K562 (cell line): ENCODE measurements at regions not wholly inside any gene's neighbourhood (a gene's known extent, or its start where the extent isn't known, plus 50 kb on each side); places are given as distances from the start of the nearest gene placed in this dataset.

ENCODE experiments used
- ATAC-seq: fragments of 200-7000 bp; cut with Tn5 transposase; 3 replicates; pipeline ENCODE4 v1.9.1; 2020; ENCODE audit warnings: moderate library complexity
- BruUV-seq: library from RNA; stranded (reverse); fragments of 400-500 nt; replicated peaks from 2 replicates; lab custom pipeline; 2021; lab: Mats Ljungman, UMichigan
- CTCF ChIA-PET: fragments of 300-600 bp; formaldehyde crosslinking; extraction: SDS; loops from one replicate; lab custom pipeline; 2021; ENCODE audit warnings: low intra/inter-chr PET ratio; lab: Yijun Ruan, JAX
- POLR2A ChIA-PET: fragments of 300-600, 350-650 bp; sonication (Branson Sonifier 250); formaldehyde crosslinking; extraction: SDS; loops from one replicate; lab custom pipeline; 2021; ENCODE audit warnings: antibody characterized with exemption, inconsistent platforms; lab: Yijun Ruan, JAX
- DNase-seq, 4 experiments: peaks; one replicate each; pipeline versions ENCODE4 v3.0.0 to v3.0.0-alpha.2; 2011 to 2018; ENCODE audit warnings: low spot score in 3 of 4, mixed read lengths in 3 of 4; ENCODE audit errors: extremely low read depth in 1 of 4
- FAIRE-seq: peaks from 2 replicates; lab custom pipeline; 2011; peaks lifted over from hg19 to GRCh38; lab: Jason Lieb, UNC
- H2AFZ ChIP-seq: 2 replicates; pipeline ENCODE4 v1.6.0; 2011; ENCODE audit warnings: low read depth, low read length, control low read depth, inconsistent platforms
- H3K27ac ChIP-seq: fragments of 200-600 bp; 3 replicates; pipeline ENCODE4 v1.8.0; 2011; ENCODE audit warnings: low read depth, mild to moderate bottlenecking, control low read depth, inconsistent platforms, low read length, moderate library complexity, mixed read lengths; ENCODE audit errors: extremely low read depth
- H3K27me3 ChIP-seq, 2 experiments: fragments of 300-600 bp in 1 of 2; 2 replicates in 1 of 2; 3 replicates in 1 of 2; pipeline versions ENCODE4 v1.6.0 to v1.8.0; 2011; ENCODE audit warnings: inconsistent platforms in 2 of 2, low read length in 2 of 2, mild to moderate bottlenecking in 1 of 2, mixed read lengths in 1 of 2, moderate library complexity in 1 of 2; ENCODE audit not compliant: control insufficient read depth in 2 of 2, insufficient read depth in 2 of 2
- H3K36me3 ChIP-seq: fragments of 300-600 bp; 3 replicates; pipeline ENCODE4 v1.8.0; 2011; ENCODE audit warnings: mild to moderate bottlenecking, low read length, inconsistent platforms; ENCODE audit not compliant: control insufficient read depth, insufficient read depth
- H3K4me1 ChIP-seq, 2 experiments: fragments of 200-600 bp in 1 of 2; replicated peaks in 1 of 2; 2 replicates in 1 of 2; 3 replicates in 1 of 2; pipeline versions ENCODE4 v1.5.1 to v1.8.0; 2011; ENCODE audit warnings: inconsistent platforms in 2 of 2, low read length in 2 of 2, mild to moderate bottlenecking in 1 of 2, mixed read lengths in 1 of 2, moderate library complexity in 1 of 2; ENCODE audit not compliant: control insufficient read depth in 2 of 2, insufficient read depth in 2 of 2
- H3K4me2 ChIP-seq: 2 replicates; pipeline ENCODE4 v1.6.1; 2011; ENCODE audit warnings: low read length, control low read depth, inconsistent platforms, mixed read lengths; ENCODE audit not compliant: insufficient read depth
- H3K4me3 ChIP-seq: fragments of 200-600 bp; sonication (generic), shearing (Covaris generic); 2 replicates; pipeline ENCODE4 v1.5.1; 2016; ENCODE audit warnings: control low read depth, inconsistent platforms
- H3K79me2 ChIP-seq: fragments of 200-600 bp; 3 replicates; pipeline ENCODE4 v1.8.0; 2011; ENCODE audit warnings: low read length, inconsistent platforms; ENCODE audit not compliant: control insufficient read depth, insufficient read depth
- H3K9ac ChIP-seq, 2 experiments: 2 replicates each; pipeline versions ENCODE4 v1.6.0 to v1.6.1; 2011; ENCODE audit warnings: low read depth in 2 of 2, low read length in 2 of 2, control low read depth in 1 of 2, inconsistent platforms in 1 of 2, mild to moderate bottlenecking in 1 of 2, mixed read lengths in 1 of 2; ENCODE audit not compliant: insufficient read depth in 1 of 2
- H3K9me1 ChIP-seq: one replicate; pipeline ENCODE4 v1.6.0; 2011; ENCODE audit warnings: inconsistent platforms, mild to moderate bottlenecking, low read length, moderate library complexity; ENCODE audit not compliant: control insufficient read depth, insufficient read depth
- H3K9me3 ChIP-seq: replicated peaks from 2 replicates; pipeline ENCODE4 v1.5.1; 2011; ENCODE audit warnings: low read depth, low read length, inconsistent platforms; ENCODE audit not compliant: control insufficient read depth, insufficient read depth
- H4K20me1 ChIP-seq: replicated peaks from 2 replicates; pipeline ENCODE4 v1.6.1; 2011; ENCODE audit warnings: low read length, inconsistent platforms, mixed read lengths; ENCODE audit not compliant: control insufficient read depth, insufficient read depth
- ATF7 ChIP-seq: fragments of 450-650 bp; IDR thresholded peaks from 2 replicates; pipeline ENCODE4 v1.7.1; 2014; ENCODE audit warnings: mild to moderate bottlenecking, moderate library complexity
- CBX3 ChIP-seq, 2 experiments: IDR thresholded peaks; 1 replicate in 1 of 2; 2 replicates in 1 of 2; pipeline ENCODE4 v1.6.1; 2012; ENCODE audit warnings: inconsistent platforms in 2 of 2, low read length in 2 of 2, borderline replicate concordance in 1 of 2, control low read depth in 1 of 2
- CBX5 ChIP-seq: IDR thresholded peaks from 2 replicates; pipeline ENCODE4 v1.6.1; 2014; ENCODE audit warnings: low read depth, borderline replicate concordance
- COPS2 ChIP-seq: fragments of 450-650 bp; conservative IDR thresholded peaks from 2 replicates; pipeline ENCODE4 v1.6.1; 2016; ENCODE audit warnings: mild to moderate bottlenecking, moderate library complexity
- IFI16 ChIP-seq: fragments of 250-450 bp; sonication (Bioruptor Pico); IDR thresholded peaks from 2 replicates; pipeline ENCODE4 v2.1.2; 2022; ENCODE audit warnings: mild to moderate bottlenecking, inconsistent platforms
- LCOR ChIP-seq: sonication (generic); formaldehyde crosslinking; IDR thresholded peaks from 2 replicates; pipeline ENCODE4 v1.8.0; 2022; ENCODE audit warnings: mild to moderate bottlenecking, missing genetic modification reagents
- NR1H2 ChIP-seq: sonication (generic); formaldehyde crosslinking; IDR thresholded peaks from 2 replicates; pipeline ENCODE4 v1.4.0; 2020; ENCODE audit warnings: mild to moderate bottlenecking, missing genetic modification reagents
- POLR2B ChIP-seq: fragments of 450-650 bp; IDR thresholded peaks from 2 replicates; pipeline ENCODE4 v1.6.1; 2018; ENCODE audit warnings: low read depth; ENCODE audit not compliant: partially characterized antibody
- U2AF2 ChIP-seq: fragments of 200-400 bp; formaldehyde crosslinking; optimal IDR thresholded peaks from 2 replicates; pipeline ENCODE3; 2017; ENCODE audit warnings: low read depth, mild to moderate bottlenecking, low read length
- ZC3H11A ChIP-seq: IDR thresholded peaks from 2 replicates; pipeline ENCODE4 v1.6.1; 2012; ENCODE audit warnings: low read depth, low read length, improper control_type of control experiment
- ZEB2 ChIP-seq: fragments of 450-650 bp; IDR thresholded peaks from 2 replicates; pipeline ENCODE4 v1.6.1; 2016
- ZNF165 ChIP-seq: fragments of 250-450 bp; sonication (Bioruptor Pico); IDR thresholded peaks from 2 replicates; pipeline ENCODE4 v1.4.0; 2020; ENCODE audit warnings: borderline replicate concordance
- ZNF197 ChIP-seq: fragments of 200-800 bp; sonication (Bioruptor generic); IDR thresholded peaks from 2 replicates; pipeline ENCODE4 v1.6.1; 2016; ENCODE audit warnings: low read depth, missing genetic modification characterization, missing compliant biosample characterization
- ZNF436 ChIP-seq: fragments of 250-450, 450-650 bp; sonication (Bioruptor Pico); formaldehyde crosslinking; IDR thresholded peaks from 2 replicates; pipeline ENCODE4 v1.7.0; 2020; ENCODE audit warnings: mild to moderate bottlenecking
- ZNF551 ChIP-seq: fragments of 250-450 bp; sonication (Bioruptor Pico); IDR thresholded peaks from 2 replicates; pipeline ENCODE4 v1.5.0; 2021; ENCODE audit warnings: mild to moderate bottlenecking, moderate library complexity
- ZNF584 ChIP-seq: fragments of 200-800 bp; sonication (Bioruptor generic); IDR thresholded peaks from 2 replicates; pipeline ENCODE4 v1.6.1; 2016; ENCODE audit warnings: low read depth, mild to moderate bottlenecking, missing genetic modification characterization, missing compliant biosample characterization
- ZNF830 ChIP-seq: fragments of 250-450 bp; sonication (Bioruptor Pico); IDR thresholded peaks from 2 replicates; pipeline ENCODE4 v1.5.0; 2021; ENCODE audit warnings: mild to moderate bottlenecking
- WGBS: fragments of 100-300 bp; shearing (Covaris generic); methylation state at CpG from one replicate; pipeline ENCODE4 v1.1.6; 2016; ENCODE audit warnings: low coverage, mixed read lengths; ENCODE audit not compliant: insufficient coverage; ENCODE audit errors: missing lambda C conversion rate; 5-methylcytosine and 5-hydroxymethylcytosine counted together
- in situ Hi-C: fragments of 300-500 bp; cut with MboI; formaldehyde crosslinking; loops from 4 replicates; pipeline ENCODE4 v1.15.0; 2018; ENCODE audit warnings: inconsistent platforms, mixed read lengths
- intact Hi-C: fragments of 100-400 bp; cut with micrococcal nuclease; formaldehyde crosslinking; loops from 2 replicates; pipeline ENCODE4 v1.14.2; 2022
- TF ChIP-seq, protein P1 (sequence below): fragments of 450-650 bp; IDR thresholded peaks from 2 replicates; pipeline ENCODE4 v1.6.1; 2016
- TF ChIP-seq, protein P2 (sequence below): IDR thresholded peaks from 3 replicates; pipeline ENCODE4 v1.6.1; 2011; ENCODE audit warnings: borderline replicate concordance, mild to moderate bottlenecking, moderate library complexity; ENCODE audit not compliant: insufficient read length; ENCODE audit errors: extremely low read depth
- TF ChIP-seq, protein P3 (sequence below): sonication (generic); formaldehyde crosslinking; IDR thresholded peaks from 2 replicates; pipeline ENCODE4 v1.8.1; 2023; ENCODE audit warnings: mild to moderate bottlenecking, missing genetic modification reagents

DNA sequence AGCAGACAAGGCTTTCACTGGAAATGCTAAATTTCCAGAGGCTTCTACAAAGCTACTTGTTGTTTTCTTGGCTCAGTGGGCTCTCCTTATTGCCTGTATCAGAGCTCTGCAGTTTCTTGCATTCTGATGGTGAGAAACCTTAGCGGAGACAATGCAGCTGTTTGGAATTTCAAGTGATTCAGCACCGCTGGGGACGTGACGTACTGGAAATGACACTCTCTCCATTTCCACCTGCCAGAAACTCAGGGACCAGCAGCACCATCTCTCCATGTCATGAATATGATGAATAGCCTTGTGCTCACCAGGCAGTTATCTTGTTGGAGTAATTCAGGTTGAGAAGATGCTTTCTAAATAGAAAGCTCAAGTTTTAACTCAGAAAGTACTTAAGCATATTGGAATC lies 497.2 kb upstream of the DEPDC1 start:
- no peak overlapping the region for H3K9ac ChIP-seq
- CTCF ChIA-PET: no interaction called here
- no peak overlapping the region for H3K27ac ChIP-seq
- no peaks in the 10 kb centered on the region for H4K20me1 ChIP-seq
- TF ChIP-seq CBX5 (no peak), ZC3H11A (no peak), ZEB2 (no peak), ZNF165 (CRISPR knock-in tag) (no peak), CBX3 (IDR thresholded peaks at IDR 0.05; ENCODE audit: borderline replicate concordance in 1 of 2, low read length in 2 of 2) (no peak), LCOR (no peak), ZNF830 (no peak), U2AF2 (no peak), ZNF436 (CRISPR knock-in tag) (no peak), ATF7 (no peak), POLR2B (no peak), ZNF584 (no peak), COPS2 (no peak), IFI16 (no peak), NR1H2 (CRISPR knock-in tag) (no peak), ZNF197 (CRISPR knock-in tag) (no peak), ZNF551 (CRISPR knock-in tag) (no peak)
- TF ChIP-seq, protein P1, sequence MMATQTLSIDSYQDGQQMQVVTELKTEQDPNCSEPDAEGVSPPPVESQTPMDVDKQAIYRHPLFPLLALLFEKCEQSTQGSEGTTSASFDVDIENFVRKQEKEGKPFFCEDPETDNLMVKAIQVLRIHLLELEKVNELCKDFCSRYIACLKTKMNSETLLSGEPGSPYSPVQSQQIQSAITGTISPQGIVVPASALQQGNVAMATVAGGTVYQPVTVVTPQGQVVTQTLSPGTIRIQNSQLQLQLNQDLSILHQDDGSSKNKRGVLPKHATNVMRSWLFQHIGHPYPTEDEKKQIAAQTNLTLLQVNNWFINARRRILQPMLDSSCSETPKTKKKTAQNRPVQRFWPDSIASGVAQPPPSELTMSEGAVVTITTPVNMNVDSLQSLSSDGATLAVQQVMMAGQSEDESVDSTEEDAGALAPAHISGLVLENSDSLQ: no peak
- TF ChIP-seq, protein P2, sequence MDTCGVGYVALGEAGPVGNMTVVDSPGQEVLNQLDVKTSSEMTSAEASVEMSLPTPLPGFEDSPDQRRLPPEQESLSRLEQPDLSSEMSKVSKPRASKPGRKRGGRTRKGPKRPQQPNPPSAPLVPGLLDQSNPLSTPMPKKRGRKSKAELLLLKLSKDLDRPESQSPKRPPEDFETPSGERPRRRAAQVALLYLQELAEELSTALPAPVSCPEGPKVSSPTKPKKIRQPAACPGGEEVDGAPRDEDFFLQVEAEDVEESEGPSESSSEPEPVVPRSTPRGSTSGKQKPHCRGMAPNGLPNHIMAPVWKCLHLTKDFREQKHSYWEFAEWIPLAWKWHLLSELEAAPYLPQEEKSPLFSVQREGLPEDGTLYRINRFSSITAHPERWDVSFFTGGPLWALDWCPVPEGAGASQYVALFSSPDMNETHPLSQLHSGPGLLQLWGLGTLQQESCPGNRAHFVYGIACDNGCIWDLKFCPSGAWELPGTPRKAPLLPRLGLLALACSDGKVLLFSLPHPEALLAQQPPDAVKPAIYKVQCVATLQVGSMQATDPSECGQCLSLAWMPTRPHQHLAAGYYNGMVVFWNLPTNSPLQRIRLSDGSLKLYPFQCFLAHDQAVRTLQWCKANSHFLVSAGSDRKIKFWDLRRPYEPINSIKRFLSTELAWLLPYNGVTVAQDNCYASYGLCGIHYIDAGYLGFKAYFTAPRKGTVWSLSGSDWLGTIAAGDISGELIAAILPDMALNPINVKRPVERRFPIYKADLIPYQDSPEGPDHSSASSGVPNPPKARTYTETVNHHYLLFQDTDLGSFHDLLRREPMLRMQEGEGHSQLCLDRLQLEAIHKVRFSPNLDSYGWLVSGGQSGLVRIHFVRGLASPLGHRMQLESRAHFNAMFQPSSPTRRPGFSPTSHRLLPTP: no peak
- TF ChIP-seq, protein P3, sequence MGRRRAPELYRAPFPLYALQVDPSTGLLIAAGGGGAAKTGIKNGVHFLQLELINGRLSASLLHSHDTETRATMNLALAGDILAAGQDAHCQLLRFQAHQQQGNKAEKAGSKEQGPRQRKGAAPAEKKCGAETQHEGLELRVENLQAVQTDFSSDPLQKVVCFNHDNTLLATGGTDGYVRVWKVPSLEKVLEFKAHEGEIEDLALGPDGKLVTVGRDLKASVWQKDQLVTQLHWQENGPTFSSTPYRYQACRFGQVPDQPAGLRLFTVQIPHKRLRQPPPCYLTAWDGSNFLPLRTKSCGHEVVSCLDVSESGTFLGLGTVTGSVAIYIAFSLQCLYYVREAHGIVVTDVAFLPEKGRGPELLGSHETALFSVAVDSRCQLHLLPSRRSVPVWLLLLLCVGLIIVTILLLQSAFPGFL (CRISPR knock-in tag): no peak
- ATAC-seq (no peak), DNase-seq (no peak), FAIRE-seq (no peak)
- POLR2A ChIA-PET: no interaction called here
- H3K4me3 ChIP-seq: no peak overlapping the region
- no peaks in the 10 kb centered on the region for H3K36me3 ChIP-seq
- intact Hi-C loops (no loop called here), in situ Hi-C loops (no loop called here)
- no peak overlapping the region for H2AFZ ChIP-seq
- BruUV-seq: no TSS peak
- WGBS: 0% methylated on average over 4 of the region's 4 CpGs
- no peaks in the 10 kb centered on the region for H3K9me1 ChIP-seq
- H3K27me3 ChIP-seq: no peaks in the 10 kb centered on the region
- no peaks in the 10 kb centered on the region for H3K9me3 ChIP-seq
- H3K4me1 ChIP-seq: no peaks in the 10 kb centered on the region
- H3K79me2 ChIP-seq: no peaks in the 10 kb centered on the region
- H3K4me2 ChIP-seq: no peak overlapping the region
